Left lung (tissue), 4 donors: ENCODE measurements at regions not wholly inside any gene's neighbourhood (a gene's known extent, or its start where the extent isn't known, plus 50 kb on each side); places are given as distances from the start of the nearest gene placed in this dataset.

Experiments used
- ATAC-seq: fragments of 200-7000 bp; cut with Tn5 transposase; one replicate; pipeline ENCODE4 v1.9.1; 2020; ENCODE audit warnings: moderate library complexity
- DNase-seq, 4 donors: peaks; one replicate each; pipeline ENCODE4 v3.0.0-alpha.2; 2013 to 2020
- H3K27ac ChIP-seq, 2 donors: fragments of 200-600 bp; sonication (generic) in 1 of 2; one replicate each; pipeline versions ENCODE4 v1.5.0 to v1.8.0; 2020 to 2021
- H3K27me3 ChIP-seq, 2 donors: fragments of 200-600 bp; sonication (generic) in 1 of 2; one replicate each; pipeline versions ENCODE4 v1.5.0 to v1.8.0; 2020 to 2021
- H3K36me3 ChIP-seq, 2 donors: fragments of 200-600 bp; sonication (generic) in 1 of 2; one replicate each; pipeline versions ENCODE4 v1.5.0 to v1.8.0; 2020 to 2021
- H3K4me1 ChIP-seq, 2 donors: fragments of 200-600 bp; one replicate each; pipeline ENCODE4 v1.8.0; 2021
- H3K4me3 ChIP-seq, 2 donors: fragments of 200-600 bp; sonication (generic) in 1 of 2; one replicate each; pipeline versions ENCODE4 v1.5.0 to v1.8.0; 2020 to 2021; ENCODE audit warnings: mild to moderate bottlenecking in 1 of 2
- H3K9me3 ChIP-seq, 2 donors: fragments of 200-600 bp; sonication (generic) in 1 of 2; one replicate each; pipeline versions ENCODE4 v1.5.0 to v1.8.0; 2020 to 2021
- intact Hi-C, 2 donors: fragments of 100-400 bp; cut with DNase I; formaldehyde crosslinking; loops; one replicate each; pipeline versions ENCODE4 v1.11.2 to v1.14.2; 2022
- TF ChIP-seq, protein P1 (sequence below), 2 donors: fragments of 200-600 bp; sonication (generic) in 1 of 2; IDR thresholded peaks; one replicate each; pipeline versions ENCODE4 v1.5.0 to v1.8.0; 2021; ENCODE audit warnings: antibody characterized with exemption in 2 of 2
- donor health status: DM: no; HTN: yes; CAD: no.
- donor health status: DM: no; HTN: no; CAD: no.

DNA sequence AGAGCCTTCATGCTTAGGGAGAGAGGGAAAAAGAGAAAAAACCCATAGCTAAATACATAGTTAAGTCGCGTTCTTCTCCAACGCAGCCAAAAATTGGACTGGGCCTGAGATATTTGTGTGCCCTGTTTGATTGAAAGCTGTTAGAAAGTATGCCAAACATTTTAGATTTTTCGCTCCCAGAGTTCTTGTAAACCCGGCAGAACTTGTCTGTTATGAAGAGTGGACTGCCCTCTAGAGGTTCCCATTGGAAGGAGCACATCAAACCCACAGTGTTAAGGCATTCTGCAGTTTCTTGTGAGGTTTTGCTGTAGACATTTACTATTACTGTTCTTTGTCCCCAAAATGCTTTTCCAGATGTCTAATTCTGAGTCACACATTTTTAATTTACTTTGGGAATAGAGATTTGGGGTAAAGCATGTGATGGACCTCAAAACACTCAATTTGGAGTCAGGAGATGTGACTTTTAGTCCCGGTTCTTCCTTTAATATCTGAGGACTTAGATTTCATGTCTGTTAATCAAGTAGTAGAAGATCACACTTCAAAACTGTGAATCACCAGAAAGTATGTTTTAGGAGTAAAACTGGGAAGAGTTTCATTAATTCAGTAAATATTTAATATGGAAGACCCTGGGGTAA lies 96.6 kb downstream of the PCSK1 start:
- Histone ChIP-seq H3K27ac (peak overlapping the region; percentile 10 to 43), H3K4me3 (no peak overlapping the region), H3K27me3 (no peaks in the 10 kb centered on the region), H3K36me3 (no peaks in the 10 kb centered on the region), H3K4me1 (peaks cover 4 to 38% of the 10 kb centered on the region in 2 donors), H3K9me3 (no peaks in the 10 kb centered on the region)
- TF ChIP-seq, protein P1, sequence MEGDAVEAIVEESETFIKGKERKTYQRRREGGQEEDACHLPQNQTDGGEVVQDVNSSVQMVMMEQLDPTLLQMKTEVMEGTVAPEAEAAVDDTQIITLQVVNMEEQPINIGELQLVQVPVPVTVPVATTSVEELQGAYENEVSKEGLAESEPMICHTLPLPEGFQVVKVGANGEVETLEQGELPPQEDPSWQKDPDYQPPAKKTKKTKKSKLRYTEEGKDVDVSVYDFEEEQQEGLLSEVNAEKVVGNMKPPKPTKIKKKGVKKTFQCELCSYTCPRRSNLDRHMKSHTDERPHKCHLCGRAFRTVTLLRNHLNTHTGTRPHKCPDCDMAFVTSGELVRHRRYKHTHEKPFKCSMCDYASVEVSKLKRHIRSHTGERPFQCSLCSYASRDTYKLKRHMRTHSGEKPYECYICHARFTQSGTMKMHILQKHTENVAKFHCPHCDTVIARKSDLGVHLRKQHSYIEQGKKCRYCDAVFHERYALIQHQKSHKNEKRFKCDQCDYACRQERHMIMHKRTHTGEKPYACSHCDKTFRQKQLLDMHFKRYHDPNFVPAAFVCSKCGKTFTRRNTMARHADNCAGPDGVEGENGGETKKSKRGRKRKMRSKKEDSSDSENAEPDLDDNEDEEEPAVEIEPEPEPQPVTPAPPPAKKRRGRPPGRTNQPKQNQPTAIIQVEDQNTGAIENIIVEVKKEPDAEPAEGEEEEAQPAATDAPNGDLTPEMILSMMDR (IDR thresholded peaks at IDR 0.05), result peak; percentile 77 to 85
- intact Hi-C loops, result loop anchor here in 1 of 2 donors (5.0 kb wide), 1 partner anchor 474 kb away; no protein-coding TSS in a partner anchor
- ATAC-seq (peak; percentile 98), DNase-seq (peak in 3 of 4 donors; percentile 46 to 85 (median 78))

DNA sequence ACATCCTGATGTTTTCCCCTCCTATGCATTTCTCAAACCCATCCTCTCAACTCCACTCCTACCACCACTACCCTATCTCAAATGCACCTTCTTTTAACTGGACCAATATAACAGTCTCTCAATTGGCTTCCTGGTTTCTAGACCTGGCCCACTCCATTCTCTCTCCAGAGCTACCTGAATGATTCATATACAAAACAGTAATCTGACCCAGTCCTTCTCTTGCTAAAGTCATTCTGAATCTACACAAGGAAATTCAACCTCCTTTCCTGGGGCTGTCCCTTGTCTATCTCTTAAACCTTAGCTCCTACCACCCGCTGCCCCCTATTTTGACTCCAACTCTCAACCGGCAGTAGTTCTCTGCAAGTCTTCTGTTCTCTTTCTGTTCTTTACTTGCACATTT lies 97.2 kb downstream of the PCSK1 start:
- intact Hi-C loops, result loop anchor here in 1 of 2 donors (5.0 kb wide), 1 partner anchor 474 kb away; no protein-coding TSS in a partner anchor
- ATAC-seq, result peak; percentile 60
- H3K4me3 ChIP-seq, result no peak overlapping the region
- H3K27ac ChIP-seq, result peak overlapping the region; percentile 10 to 43
- no peak for DNase-seq
- H3K27me3 ChIP-seq, result no peaks in the 10 kb centered on the region
- H3K9me3 ChIP-seq, result no peaks in the 10 kb centered on the region
- TF ChIP-seq, protein P1 (IDR thresholded peaks at IDR 0.05), result no peak
- H3K4me1 ChIP-seq, result peaks cover 4 to 44% of the 10 kb centered on the region in 2 donors
- no peaks in the 10 kb centered on the region for H3K36me3 ChIP-seq

- Histone ChIP-seq H3K4me1 (peaks cover 4 to 36% of the 10 kb centered on the region in 2 donors), H3K27me3 (no peaks in the 10 kb centered on the region), H3K4me3 (no peak overlapping the region), H3K27ac (no peak overlapping the region), H3K9me3 (no peaks in the 10 kb centered on the region), H3K36me3 (no peaks in the 10 kb centered on the region)
- ATAC-seq, result no peak
- TF ChIP-seq, protein P1 (IDR thresholded peaks at IDR 0.05), result no peak
- intact Hi-C loops, result no loop called here
- DNase-seq, result peak in 1 of 4 donors; percentile 23
Observed at GRCh38 chr5:96333391-96333790, 99.7 kb downstream of the PCSK1 start.

GRCh38 chr5:96332535-96333366 lies 100.3 kb downstream of the PCSK1 start:
- H3K27me3 ChIP-seq, result no peaks in the 10 kb centered on the region
- H3K4me3 ChIP-seq, result no peak overlapping the region
- H3K36me3 ChIP-seq, result no peaks in the 10 kb centered on the region
- peaks cover 4 to 29% of the 10 kb centered on the region in 2 donors for H3K4me1 ChIP-seq
- TF ChIP-seq, protein P1 (IDR thresholded peaks at IDR 0.05), result no peak
- H3K9me3 ChIP-seq, result no peaks in the 10 kb centered on the region
- H3K27ac ChIP-seq, result no peak overlapping the region
- intact Hi-C loops, result no loop called here
- DNase-seq, result peak in 1 of 4 donors; percentile 5
- ATAC-seq, result no peak
